ENCODE measurements at regions not wholly inside any gene's neighbourhood (a gene's known extent, or its start where the extent isn't known, plus 50 kb on each side); places are given as distances from the start of the nearest gene placed in this dataset.

DNA sequence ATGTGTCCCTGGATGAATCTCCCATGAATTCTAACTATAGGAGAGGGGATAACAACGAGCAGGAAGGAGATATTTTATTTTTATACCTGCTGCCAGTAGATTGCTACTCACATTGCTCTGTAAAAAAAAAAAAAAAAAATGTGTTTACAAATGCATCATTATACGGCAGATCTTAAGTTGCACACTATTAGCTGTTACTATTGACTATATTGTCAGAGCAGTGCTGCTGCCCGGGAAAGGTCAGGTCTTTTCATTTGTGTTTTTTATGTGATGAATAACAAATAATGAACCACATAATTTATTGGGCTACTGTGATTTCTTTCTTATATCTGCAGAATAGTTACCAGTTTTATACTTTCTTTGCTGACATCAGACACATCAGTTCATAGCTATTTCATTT, 393.3 kb downstream of the C6orf118 start:
- CTCF ChIA-PET = no interaction called here
- Mint-ChIP-seq H3K9me3 (peaks cover 2% of the 10 kb centered on the region), H3K4me3 (no peak overlapping the region), H3K27ac (no peak overlapping the region), H3K4me1 (no peaks in the 10 kb centered on the region), H3K27me3 (no peaks in the 10 kb centered on the region), H3K36me3 (no peaks in the 10 kb centered on the region)
- DNase-seq = no peak

DNA sequence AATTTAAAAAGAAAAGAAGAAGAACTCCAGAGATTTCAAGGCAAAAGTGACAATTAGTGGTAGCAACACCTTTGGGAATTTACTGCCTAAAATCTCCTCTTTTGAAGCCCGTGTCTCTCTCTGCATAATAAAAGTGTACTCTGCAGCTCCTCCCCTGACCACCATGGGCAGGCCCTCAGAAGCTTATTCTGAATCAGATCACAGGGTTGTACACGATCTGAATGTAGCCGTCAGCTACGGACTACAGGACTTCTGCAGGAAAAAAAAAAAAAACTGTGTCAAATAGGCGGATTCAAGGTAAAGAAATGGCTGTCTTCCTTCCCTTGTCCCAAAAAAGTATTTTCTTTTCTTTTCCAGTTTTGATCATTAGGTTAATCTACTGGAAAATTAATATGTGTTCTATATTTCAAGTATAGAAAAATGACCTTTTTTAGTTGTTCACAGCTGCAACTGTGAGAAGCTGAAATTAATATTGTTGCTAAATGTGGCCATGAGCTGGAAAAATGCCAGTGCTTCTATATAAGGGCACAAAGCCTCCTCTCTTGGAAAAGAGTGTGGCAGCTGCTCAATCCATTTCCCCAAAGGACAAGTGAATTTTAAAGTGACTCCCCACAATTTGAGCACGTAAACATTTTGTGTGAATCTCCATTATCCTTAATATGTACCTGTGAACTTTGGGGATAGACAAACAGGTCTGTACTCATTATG, 397.4 kb downstream of the C6orf118 start:
- no peaks in the 10 kb centered on the region for H3K9me3 Mint-ChIP-seq
- DNase-seq = no peak
- no peak overlapping the region for H3K27ac Mint-ChIP-seq
- no peaks in the 10 kb centered on the region for H3K4me1 Mint-ChIP-seq
- H3K27me3 Mint-ChIP-seq = no peaks in the 10 kb centered on the region
- no peak overlapping the region for H3K4me3 Mint-ChIP-seq
- CTCF ChIA-PET = no interaction called here
- no peaks in the 10 kb centered on the region for H3K36me3 Mint-ChIP-seq

DNA sequence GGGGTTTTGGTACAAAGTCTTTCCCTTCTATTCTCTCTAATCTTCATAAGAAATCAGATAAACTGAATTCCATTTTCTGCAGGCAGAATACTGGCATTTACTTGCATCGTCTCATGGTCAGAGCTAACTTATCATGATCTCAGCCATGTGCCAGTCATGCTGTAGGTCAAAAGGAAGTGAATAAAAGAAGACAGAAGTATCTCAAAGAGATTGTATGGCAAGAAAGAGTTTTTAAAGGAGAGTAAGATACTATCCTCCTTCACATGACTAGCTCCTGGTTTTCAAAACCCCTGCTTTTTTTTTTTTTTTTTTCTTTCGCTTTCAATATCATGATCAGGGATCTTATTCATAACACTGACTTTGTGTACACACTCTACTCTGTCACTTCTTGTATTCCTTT, 398.3 kb downstream of the C6orf118 start:
- Mint-ChIP-seq H3K4me3 (no peak overlapping the region), H3K27ac (no peak overlapping the region), H3K4me1 (no peaks in the 10 kb centered on the region), H3K27me3 (no peaks in the 10 kb centered on the region), H3K36me3 (no peaks in the 10 kb centered on the region), H3K9me3 (no peaks in the 10 kb centered on the region)
- DNase-seq = no peak
- CTCF ChIA-PET = no interaction called here

DNA sequence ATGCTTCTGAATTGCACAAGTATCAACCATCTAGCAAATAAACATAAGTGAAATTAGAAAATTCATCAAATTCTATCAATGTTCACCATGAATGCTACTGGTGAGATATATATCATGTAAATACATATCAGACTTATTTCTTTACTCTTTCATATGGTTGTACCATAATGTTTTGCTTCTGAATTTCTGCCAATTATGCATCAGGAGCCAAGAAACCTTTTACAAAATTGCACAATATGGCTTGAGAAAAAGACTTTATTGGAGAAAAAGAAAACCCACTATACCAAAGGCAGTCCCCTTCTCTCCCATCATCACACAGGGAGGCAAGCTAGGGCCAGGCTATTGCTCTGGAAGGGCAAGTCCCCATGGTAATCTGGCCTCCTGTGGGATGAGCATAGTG, 402.6 kb downstream of the C6orf118 start:
- Mint-ChIP-seq H3K9me3 (no peaks in the 10 kb centered on the region), H3K36me3 (no peaks in the 10 kb centered on the region), H3K4me3 (no peak overlapping the region), H3K27me3 (no peaks in the 10 kb centered on the region), H3K27ac (no peak overlapping the region), H3K4me1 (no peaks in the 10 kb centered on the region)
- DNase-seq = no peak
- CTCF ChIA-PET = no interaction called here

DNA sequence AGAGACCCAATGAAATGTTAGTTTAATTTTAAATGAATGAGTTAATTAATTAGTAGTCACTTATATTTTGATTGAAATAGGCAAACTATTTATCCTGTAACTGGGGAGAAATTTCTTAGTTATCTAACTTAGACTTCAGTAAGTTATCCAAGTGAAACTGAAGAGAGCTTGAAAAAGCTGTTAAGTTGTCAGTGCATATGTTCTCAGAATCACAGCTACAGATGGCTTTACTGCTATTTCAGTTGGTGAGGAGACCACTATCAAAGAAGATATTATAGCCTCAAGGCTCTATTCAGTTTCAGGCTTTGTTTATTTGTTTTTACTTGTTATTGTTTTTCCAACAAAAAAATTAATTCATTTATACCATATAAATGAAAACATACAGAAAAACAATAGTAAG, 404.1 kb downstream of the C6orf118 start:
- no peak for DNase-seq
- H3K4me1 Mint-ChIP-seq = no peaks in the 10 kb centered on the region
- H3K27ac Mint-ChIP-seq = no peak overlapping the region
- CTCF ChIA-PET = no interaction called here
- H3K4me3 Mint-ChIP-seq = no peak overlapping the region
- H3K36me3 Mint-ChIP-seq = no peaks in the 10 kb centered on the region
- H3K27me3 Mint-ChIP-seq = no peaks in the 10 kb centered on the region
- H3K9me3 Mint-ChIP-seq = no peaks in the 10 kb centered on the region

DNA sequence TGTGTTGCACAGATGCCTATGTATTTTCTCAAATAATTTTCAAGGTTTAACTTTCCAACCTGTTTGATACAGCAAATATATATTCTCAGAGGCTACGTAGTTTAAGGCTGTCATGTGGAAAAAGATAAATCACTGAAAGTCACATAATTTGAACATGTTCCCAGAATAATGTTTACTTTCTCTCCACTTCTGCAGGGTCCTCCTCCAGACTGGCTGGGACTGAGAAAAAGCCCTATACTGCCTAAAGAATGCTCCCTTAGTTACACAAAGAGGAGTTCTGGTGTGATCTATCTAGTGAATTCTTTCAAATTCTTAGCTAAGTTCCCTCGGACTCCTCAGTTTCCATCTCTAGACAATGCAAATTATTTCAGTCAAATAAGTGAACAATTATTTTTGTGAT, 411.0 kb downstream of the C6orf118 start:
- no peak for DNase-seq
- Mint-ChIP-seq H3K27me3 (no peaks in the 10 kb centered on the region), H3K36me3 (no peaks in the 10 kb centered on the region), H3K27ac (no peak overlapping the region), H3K9me3 (peaks cover 16% of the 10 kb centered on the region), H3K4me1 (no peaks in the 10 kb centered on the region), H3K4me3 (no peak overlapping the region)
- CTCF ChIA-PET = no interaction called here

DNA sequence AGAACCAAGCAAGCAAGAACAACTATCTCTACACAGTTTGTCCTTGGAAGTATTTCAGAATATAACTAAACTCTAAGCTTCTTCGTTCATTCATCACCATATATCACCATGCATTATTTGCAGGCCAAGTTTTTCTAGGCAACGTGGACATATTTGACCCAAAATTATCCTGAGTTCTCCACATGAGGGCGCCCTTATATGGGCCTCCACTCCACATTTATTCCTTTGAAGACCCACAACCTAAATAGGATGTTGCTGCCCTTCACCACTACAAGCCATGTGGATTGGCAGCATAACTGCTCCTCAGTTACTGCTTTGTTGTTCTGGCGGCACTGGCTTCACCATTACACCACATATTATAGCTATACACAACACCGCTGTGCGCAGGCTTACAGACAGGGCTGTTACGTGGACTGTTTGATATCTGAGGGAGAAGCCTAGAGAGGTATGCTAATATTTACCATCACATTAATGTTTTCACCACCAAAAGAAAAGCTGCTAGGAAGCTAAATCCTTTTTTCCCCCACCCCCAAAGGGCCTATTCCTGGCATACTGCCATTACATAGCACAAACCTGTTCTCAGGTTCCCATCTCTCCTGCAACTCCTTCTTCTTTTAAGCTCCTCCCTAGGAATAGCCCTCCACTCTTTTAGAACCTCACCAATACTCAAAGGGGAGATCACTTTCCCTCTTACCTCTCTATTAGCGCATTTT, 411.7 kb downstream of the C6orf118 start:
- Mint-ChIP-seq H3K4me3 (no peak overlapping the region), H3K27ac (no peak overlapping the region), H3K9me3 (peaks cover 16% of the 10 kb centered on the region), H3K4me1 (no peaks in the 10 kb centered on the region), H3K36me3 (no peaks in the 10 kb centered on the region), H3K27me3 (no peaks in the 10 kb centered on the region)
- no peak for DNase-seq
- CTCF ChIA-PET = no interaction called here

DNA sequence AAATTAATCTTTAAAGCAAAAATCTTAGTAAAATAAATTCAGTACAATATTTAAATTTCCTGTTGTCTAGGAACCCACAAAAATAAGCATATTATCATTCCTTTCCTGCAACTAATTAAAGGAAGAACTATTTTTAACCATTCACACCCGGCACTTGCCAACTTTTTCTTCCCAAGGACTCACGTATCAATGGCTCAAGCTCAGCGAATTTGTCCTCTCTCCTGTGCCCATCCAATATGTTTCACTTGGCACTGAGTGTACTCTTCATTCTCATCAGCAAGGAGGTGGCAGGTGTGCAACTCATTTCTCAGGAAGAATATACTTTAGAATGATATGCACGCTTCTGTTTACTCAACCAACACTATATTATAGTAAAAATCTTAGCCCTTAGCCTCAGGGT, 419.4 kb downstream of the C6orf118 start:
- no peak overlapping the region for H3K27ac Mint-ChIP-seq
- no peaks in the 10 kb centered on the region for H3K4me1 Mint-ChIP-seq
- H3K36me3 Mint-ChIP-seq = no peaks in the 10 kb centered on the region
- no peak for DNase-seq
- no peaks in the 10 kb centered on the region for H3K9me3 Mint-ChIP-seq
- no peaks in the 10 kb centered on the region for H3K27me3 Mint-ChIP-seq
- CTCF ChIA-PET = no interaction called here
- H3K4me3 Mint-ChIP-seq = no peak overlapping the region

DNA sequence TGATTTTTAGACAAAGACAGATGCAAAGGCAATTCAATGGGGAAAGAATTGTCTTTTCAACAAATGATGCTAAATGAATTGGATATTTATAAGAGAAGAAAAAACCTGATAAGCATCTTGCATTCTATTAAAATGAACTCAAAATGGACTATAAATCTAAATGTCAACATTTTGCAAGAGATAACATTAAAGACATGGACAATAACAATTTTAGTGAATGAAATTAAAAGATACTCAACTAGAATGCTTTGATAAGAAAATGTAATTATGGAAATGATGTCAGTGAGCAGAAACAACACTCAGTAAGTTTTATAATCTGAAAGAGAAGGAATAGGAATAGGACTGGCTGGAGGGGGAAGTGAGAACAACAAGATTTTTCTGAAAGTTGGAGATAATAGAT, 421.7 kb downstream of the C6orf118 start:
- no peaks in the 10 kb centered on the region for H3K9me3 Mint-ChIP-seq
- no peaks in the 10 kb centered on the region for H3K27me3 Mint-ChIP-seq
- H3K4me3 Mint-ChIP-seq = no peak overlapping the region
- no peak overlapping the region for H3K27ac Mint-ChIP-seq
- DNase-seq = no peak
- no peaks in the 10 kb centered on the region for H3K4me1 Mint-ChIP-seq
- CTCF ChIA-PET = no interaction called here
- no peaks in the 10 kb centered on the region for H3K36me3 Mint-ChIP-seq

DNA sequence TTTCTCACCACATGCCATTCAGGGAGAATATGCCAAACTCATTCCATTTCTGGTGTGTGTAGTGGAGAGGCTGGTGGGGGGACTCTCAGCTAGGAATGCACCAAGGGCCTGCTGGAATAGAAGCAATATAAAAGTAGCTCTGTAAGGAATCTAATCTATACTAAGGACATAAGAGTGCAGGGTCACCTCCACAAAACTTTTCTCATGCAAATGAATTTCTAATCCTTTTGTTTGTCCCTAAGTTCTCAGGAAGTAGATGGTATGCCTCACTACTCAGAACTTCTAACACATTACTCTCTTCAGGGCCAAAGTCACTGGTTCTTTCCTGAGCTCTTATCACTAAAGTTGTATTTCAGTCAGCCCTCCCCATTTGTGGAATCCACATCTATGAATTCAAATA, 427.2 kb downstream of the C6orf118 start:
- Mint-ChIP-seq H3K36me3 (no peaks in the 10 kb centered on the region), H3K27ac (no peak overlapping the region)
- CTCF ChIA-PET = no interaction called here

DNA sequence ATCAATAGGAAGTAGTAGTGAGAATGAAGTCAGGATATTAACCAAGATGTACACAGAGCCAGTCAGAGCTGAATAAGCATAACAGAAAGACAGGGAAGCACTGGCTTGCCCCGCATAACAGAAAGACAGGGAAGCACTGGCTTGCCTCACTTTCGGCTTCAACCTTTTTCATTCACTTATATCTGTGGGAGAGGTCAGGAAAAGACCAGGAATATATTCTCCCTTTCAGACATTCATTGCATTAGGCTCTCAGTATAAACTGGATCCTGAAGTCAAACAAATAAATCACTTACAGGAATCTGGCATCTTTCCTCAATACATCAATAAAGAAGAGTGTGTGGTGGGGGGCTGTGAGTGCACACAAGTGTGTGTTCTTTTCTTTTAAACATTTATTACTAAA, 437.6 kb downstream of the C6orf118 start:
- CTCF ChIA-PET = no interaction called here
- DNase-seq = no peak
- no peaks in the 10 kb centered on the region for H3K36me3 Mint-ChIP-seq
- H3K27me3 Mint-ChIP-seq = no peaks in the 10 kb centered on the region
- H3K4me3 Mint-ChIP-seq = no peak overlapping the region
- peaks cover 12% of the 10 kb centered on the region for H3K9me3 Mint-ChIP-seq
- no peaks in the 10 kb centered on the region for H3K4me1 Mint-ChIP-seq
- no peak overlapping the region for H3K27ac Mint-ChIP-seq

More for the DNA sequence above, 427.2 kb downstream of the C6orf118 start:
- no peak for DNase-seq
- no peaks in the 10 kb centered on the region for H3K27me3 Mint-ChIP-seq
- no peaks in the 10 kb centered on the region for H3K4me1 Mint-ChIP-seq
- no peak overlapping the region for H3K4me3 Mint-ChIP-seq
- peaks cover 6% of the 10 kb centered on the region for H3K9me3 Mint-ChIP-seq

DNA sequence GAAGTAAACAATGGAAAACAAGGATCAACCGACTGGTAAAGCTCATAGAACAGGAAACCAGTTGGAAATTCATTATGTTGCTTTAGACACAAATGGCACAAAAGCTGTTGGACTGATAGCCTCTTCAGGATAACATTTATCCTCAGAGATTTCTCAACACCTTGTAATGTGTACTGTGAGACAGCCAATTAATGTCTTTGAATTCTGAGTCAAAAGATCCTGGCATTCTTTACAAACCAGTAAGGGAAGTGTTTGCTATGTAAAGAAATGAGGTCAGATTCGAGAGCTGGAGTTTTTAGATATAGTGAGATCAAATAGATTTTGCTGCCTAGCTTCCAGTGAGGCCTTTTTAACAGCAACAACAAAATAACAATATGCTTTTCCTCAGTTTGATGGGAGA, 439.2 kb downstream of the C6orf118 start:
- no peak overlapping the region for H3K27ac Mint-ChIP-seq
- no peaks in the 10 kb centered on the region for H3K36me3 Mint-ChIP-seq
- DNase-seq = no peak
- H3K4me1 Mint-ChIP-seq = no peaks in the 10 kb centered on the region
- H3K9me3 Mint-ChIP-seq = peaks cover 11% of the 10 kb centered on the region
- no peaks in the 10 kb centered on the region for H3K27me3 Mint-ChIP-seq
- H3K4me3 Mint-ChIP-seq = no peak overlapping the region
- CTCF ChIA-PET = no interaction called here

DNA sequence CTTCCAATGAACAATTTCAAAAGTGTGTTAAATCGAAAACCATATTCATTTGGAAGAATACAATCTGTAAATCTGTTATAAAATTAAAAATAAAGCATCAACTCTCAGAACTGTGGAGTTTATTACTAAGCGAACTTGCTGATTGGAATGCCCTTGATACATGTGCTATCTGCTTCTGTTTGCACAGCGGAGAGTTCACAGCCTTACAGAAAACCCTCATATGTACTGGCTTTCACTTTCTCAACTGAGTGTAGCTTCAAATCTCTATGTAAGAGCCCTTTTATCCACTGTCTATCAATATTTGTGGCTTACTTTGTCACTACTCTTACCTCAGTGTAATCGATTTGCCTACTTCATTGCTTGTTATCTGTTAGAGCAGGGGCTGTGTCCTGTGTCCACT, 447.4 kb downstream of the C6orf118 start:
- Mint-ChIP-seq H3K9me3 (peaks cover 6% of the 10 kb centered on the region), H3K36me3 (no peaks in the 10 kb centered on the region), H3K27ac (no peak overlapping the region), H3K4me1 (no peaks in the 10 kb centered on the region), H3K4me3 (no peak overlapping the region), H3K27me3 (no peaks in the 10 kb centered on the region)
- no peak for DNase-seq
- CTCF ChIA-PET = no interaction called here

DNA sequence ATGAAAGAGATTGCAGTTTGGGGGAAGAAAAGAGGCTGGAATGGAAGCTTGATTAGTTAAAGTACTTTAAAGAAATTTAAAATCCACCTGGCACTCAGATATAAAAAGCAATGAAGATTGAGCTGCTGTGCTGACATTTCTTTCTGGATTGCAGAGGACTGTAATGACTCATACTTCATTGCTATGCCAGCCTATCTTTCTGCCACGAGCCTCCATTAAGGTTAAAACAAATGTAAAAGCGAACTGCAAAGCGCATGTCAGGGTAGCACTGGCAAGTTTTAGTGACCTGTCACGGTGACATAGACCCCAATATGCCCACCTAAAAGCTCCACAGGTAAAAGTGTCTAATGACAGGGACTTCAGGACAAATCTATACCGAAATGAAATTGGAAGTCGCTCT, 449.6 kb downstream of the C6orf118 start:
- DNase-seq = no peak
- Mint-ChIP-seq H3K36me3 (no peaks in the 10 kb centered on the region), H3K27me3 (no peaks in the 10 kb centered on the region), H3K4me1 (no peaks in the 10 kb centered on the region), H3K27ac (no peak overlapping the region), H3K9me3 (peaks cover 4% of the 10 kb centered on the region), H3K4me3 (no peak overlapping the region)
- CTCF ChIA-PET = no interaction called here

DNA sequence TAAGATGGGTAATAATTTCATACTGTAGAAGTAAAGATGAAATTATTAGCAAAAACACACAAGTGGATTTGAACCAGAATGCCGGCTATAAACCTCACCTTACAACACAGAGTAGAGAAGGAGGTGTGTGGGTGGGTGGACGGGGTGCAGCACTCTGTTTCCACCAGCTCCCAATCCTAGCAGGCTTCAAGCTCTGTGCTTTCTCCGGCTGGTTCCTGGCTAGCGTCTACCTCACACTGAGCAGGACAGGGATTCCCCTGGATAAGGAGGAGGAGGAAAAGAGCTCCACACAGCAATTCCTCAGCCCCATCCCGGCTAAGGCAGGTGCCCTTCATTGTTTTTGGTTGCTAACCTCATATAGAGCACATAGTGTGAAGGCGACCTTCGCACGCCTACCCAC, 453.3 kb downstream of the C6orf118 start:
- H3K27ac Mint-ChIP-seq = no peak overlapping the region
- H3K27me3 Mint-ChIP-seq = no peaks in the 10 kb centered on the region
- CTCF ChIA-PET = no interaction called here
- H3K4me1 Mint-ChIP-seq = no peaks in the 10 kb centered on the region
- H3K36me3 Mint-ChIP-seq = no peaks in the 10 kb centered on the region
- no peak for DNase-seq
- H3K4me3 Mint-ChIP-seq = no peak overlapping the region
- no peaks in the 10 kb centered on the region for H3K9me3 Mint-ChIP-seq

Measured in activated naive CD4-positive, alpha-beta T cell treated with anti-CD3 and anti-CD28 coated beads, Interleukin-2, amount 10 ng/mL, durations not matched to agents 7 days and 5 days (primary cell).